ENCODE measurements at regions not wholly inside any gene's neighbourhood (a gene's known extent, or its start where the extent isn't known, plus 50 kb on each side); places are given as distances from the start of the nearest gene placed in this dataset.

GRCh38 chr12:43113135-43113534, 438.9 kb downstream of the ADAMTS20 start:
- no peaks in the 10 kb centered on the region for H3K36me3 ChIP-seq (ENCODE audit: control insufficient read depth in 2 of 2, extremely low read depth in 1 of 2, insufficient read depth in 2 of 2, low read length in 2 of 2)
- H3K9me3 ChIP-seq (replicated peaks; ENCODE audit: control insufficient read depth, insufficient read depth, low read length): no peaks in the 10 kb centered on the region
- H3K79me2 ChIP-seq (ENCODE audit: control insufficient read depth, insufficient read depth, low read length): no peaks in the 10 kb centered on the region
- POLR2A ChIA-PET: no interaction called here
- dilution Hi-C loops (cut with MboI; ENCODE audit: extremely low pct_ligation_motif_present, low sequenced_read_pairs) (no loop called here), intact Hi-C loops (cut with micrococcal nuclease) (no loop called here)
- no TSS peak for BruUV-seq (replicated peaks)
- no peaks in the 10 kb centered on the region for H3K27me3 ChIP-seq (ENCODE audit: control insufficient read depth in 2 of 2, insufficient read depth in 2 of 2, low read length in 2 of 2)
- DNase-seq (ENCODE audit: low read depth, low spot score) (no peak), FAIRE-seq (no peak)
- no peak overlapping the region for H3K4me3 ChIP-seq (replicated peaks in 1 of 3; ENCODE audit: insufficient read depth in 1 of 3, low read depth in 1 of 3, low read length in 3 of 3)
- H3K4me2 ChIP-seq (ENCODE audit: insufficient read depth, low read length): no peak overlapping the region
- no peak overlapping the region for H3K9ac ChIP-seq (replicated peaks; ENCODE audit: extremely low read depth, insufficient read depth, low read length)
- H2AFZ ChIP-seq (ENCODE audit: low read depth, low read length): no peak overlapping the region
- no peaks in the 10 kb centered on the region for H3K4me1 ChIP-seq (ENCODE audit: control insufficient read depth, extremely low read depth, insufficient read depth, low read length)
- CTCF ChIA-PET: no interaction called here
- H4K20me1 ChIP-seq (replicated peaks; ENCODE audit: control insufficient read depth, extremely low read depth, insufficient read depth, low read length): no peaks in the 10 kb centered on the region
- peaks cover 2% of the 10 kb centered on the region for H3K9me1 ChIP-seq (replicated peaks; ENCODE audit: control insufficient read depth, extremely low read depth, insufficient read depth, low read length)
- H3K27ac ChIP-seq (ENCODE audit: insufficient read depth, low read depth, low read length): no peak overlapping the region
- no peak for TF ChIP-seq GATA2 (IDR thresholded peaks at IDR 0.05; ENCODE audit: insufficient read depth, insufficient read length, low read depth, low read length)

DNA sequence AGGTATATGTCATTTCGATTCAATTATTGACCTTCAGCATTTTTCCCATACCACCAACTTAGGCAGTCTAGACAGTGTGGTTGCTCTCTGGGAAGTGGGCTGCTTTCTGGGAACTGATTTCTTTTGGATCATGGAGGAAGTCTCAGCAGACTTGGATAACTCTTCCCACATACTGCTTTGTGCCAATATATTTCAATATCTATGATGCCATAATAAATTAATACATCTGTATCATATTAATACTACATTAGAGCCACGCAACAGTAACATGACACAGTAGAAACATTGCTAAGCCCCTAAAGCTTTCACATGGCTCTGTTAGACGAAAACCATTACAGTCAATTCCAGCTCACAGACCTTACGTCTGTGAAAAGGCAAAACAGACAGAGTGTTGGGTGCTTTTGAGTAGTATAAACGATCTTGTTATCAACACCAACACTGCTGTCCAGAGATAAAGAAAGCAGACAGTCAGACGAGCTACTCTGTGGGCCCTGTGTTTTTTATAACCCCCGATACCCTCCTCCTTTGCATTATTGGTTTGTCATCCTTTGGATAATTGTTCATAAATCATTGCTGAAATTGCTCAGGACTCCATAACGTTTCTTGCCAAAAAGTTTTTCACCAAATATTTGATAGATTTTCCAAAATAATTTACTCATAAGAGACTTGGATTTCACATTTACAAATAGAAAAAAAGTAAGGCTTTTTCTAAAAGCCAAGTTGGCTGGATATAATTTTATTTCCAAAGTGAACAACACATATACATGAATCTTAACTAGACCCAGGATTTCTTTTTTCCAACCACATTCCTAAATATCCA, 439.7 kb downstream of the ADAMTS20 start:
- Histone ChIP-seq H3K9me1 (replicated peaks; ENCODE audit: control insufficient read depth, extremely low read depth, insufficient read depth, low read length) (peaks cover 2% of the 10 kb centered on the region), H3K9me3 (replicated peaks; ENCODE audit: control insufficient read depth, insufficient read depth, low read length) (no peaks in the 10 kb centered on the region), H3K79me2 (ENCODE audit: control insufficient read depth, insufficient read depth, low read length) (no peaks in the 10 kb centered on the region), H3K4me1 (ENCODE audit: control insufficient read depth, extremely low read depth, insufficient read depth, low read length) (no peaks in the 10 kb centered on the region), H3K36me3 (ENCODE audit: control insufficient read depth in 2 of 2, extremely low read depth in 1 of 2, insufficient read depth in 2 of 2, low read length in 2 of 2) (no peaks in the 10 kb centered on the region), H3K9ac (replicated peaks; ENCODE audit: extremely low read depth, insufficient read depth, low read length) (no peak overlapping the region), H4K20me1 (replicated peaks; ENCODE audit: control insufficient read depth, extremely low read depth, insufficient read depth, low read length) (no peaks in the 10 kb centered on the region), H3K4me2 (ENCODE audit: insufficient read depth, low read length) (no peak overlapping the region), H2AFZ (ENCODE audit: low read depth, low read length) (no peak overlapping the region), H3K27ac (ENCODE audit: insufficient read depth, low read depth, low read length) (no peak overlapping the region), H3K27me3 (ENCODE audit: control insufficient read depth in 2 of 2, insufficient read depth in 2 of 2, low read length in 2 of 2) (no peaks in the 10 kb centered on the region), H3K4me3 (replicated peaks in 1 of 3; ENCODE audit: insufficient read depth in 1 of 3, low read depth in 1 of 3, low read length in 3 of 3) (no peak overlapping the region)
- FAIRE-seq: no peak
- ChIA-PET CTCF (no interaction called here), POLR2A (no interaction called here)
- no TSS peak for BruUV-seq (replicated peaks)
- no peak for DNase-seq (ENCODE audit: low read depth, low spot score)
- intact Hi-C loops (cut with micrococcal nuclease): no loop called here
- dilution Hi-C loops (cut with MboI; ENCODE audit: extremely low pct_ligation_motif_present, low sequenced_read_pairs): no loop called here
- TF ChIP-seq POLR2AphosphoS5 (IDR thresholded peaks at IDR 0.05; ENCODE audit: insufficient read depth, low read depth, low read length): no peak
- TF ChIP-seq POLR2A (IDR thresholded peaks at IDR 0.05; ENCODE audit: low read depth, low read length): no peak
- no peak for TF ChIP-seq JUN (IDR thresholded peaks at IDR 0.05; ENCODE audit: borderline replicate concordance, insufficient read depth, insufficient read length, low read depth)
- no peak for TF ChIP-seq FOS (IDR thresholded peaks at IDR 0.05; ENCODE audit: borderline replicate concordance, insufficient read depth, low read length)
- no peak for TF ChIP-seq CTCF (IDR thresholded peaks at IDR 0.05; ENCODE audit: extremely low read depth in 1 of 2, insufficient read depth in 1 of 2, low read depth in 1 of 2, low read length in 2 of 2)

Data from endothelial cell of umbilical vein (primary cell).